ENCODE measurements at regions not wholly inside any gene's neighbourhood (a gene's known extent, or its start where the extent isn't known, plus 50 kb on each side); places are given as distances from the start of the nearest gene placed in this dataset.

GRCh38 chr19:29016926-29017760, 195.8 kb downstream of the UQCRFS1 start:
- DNase-seq = no peak
- ATAC-seq = no peak
- intact Hi-C loops (cut with DNase I; ENCODE audit: low total_unique reads) (no loop called here), in situ Hi-C loops (cut with MboI; ENCODE audit: low sequenced_read_pairs in 4 of 4) (no loop called here)
- Histone ChIP-seq H3K4me1 (no peaks in the 10 kb centered on the region), H3K36me3 (no peaks in the 10 kb centered on the region), H3K27ac (no peak overlapping the region), H3K9me3 (no peaks in the 10 kb centered on the region), H3K27me3 (peaks cover 0 to 8% (median 0%) of the 10 kb centered on the region in 3 donors), H3K4me3 (no peak overlapping the region)
- TF ChIP-seq POLR2A (IDR thresholded peaks at IDR 0.05) (no peak), CTCF (IDR thresholded peaks at IDR 0.05 in 4 of 5, conservative IDR thresholded peaks at IDR 0.05 in 1 of 5) (no peak)

- DNase-seq (no peak), ATAC-seq (no peak)
- Histone ChIP-seq H3K27me3 (peaks cover 0 to 8% (median 0%) of the 10 kb centered on the region in 3 donors), H3K4me1 (no peaks in the 10 kb centered on the region), H3K9me3 (no peaks in the 10 kb centered on the region), H3K4me3 (no peak overlapping the region), H3K36me3 (no peaks in the 10 kb centered on the region), H3K27ac (no peak overlapping the region)
- in situ Hi-C loops (cut with MboI; ENCODE audit: low sequenced_read_pairs in 4 of 4) (no loop called here), intact Hi-C loops (cut with DNase I; ENCODE audit: low total_unique reads) (no loop called here)
- TF ChIP-seq POLR2A (IDR thresholded peaks at IDR 0.05) = no peak
- no peak for TF ChIP-seq CTCF (IDR thresholded peaks at IDR 0.05 in 4 of 5, conservative IDR thresholded peaks at IDR 0.05 in 1 of 5)
Measured at GRCh38 chr19:29016353-29016752, 196.6 kb downstream of the UQCRFS1 start.

- H3K4me3 ChIP-seq = no peak overlapping the region
- ATAC-seq (no peak), DNase-seq (no peak)
- no peaks in the 10 kb centered on the region for H3K4me1 ChIP-seq
- TF ChIP-seq POLR2A (IDR thresholded peaks at IDR 0.05) (no peak), CTCF (IDR thresholded peaks at IDR 0.05 in 4 of 5, conservative IDR thresholded peaks at IDR 0.05 in 1 of 5) (no peak)
- no peaks in the 10 kb centered on the region for H3K9me3 ChIP-seq
- H3K27ac ChIP-seq = no peak overlapping the region
- H3K27me3 ChIP-seq = peaks cover 0 to 8% (median 0%) of the 10 kb centered on the region in 3 donors
- intact Hi-C loops (cut with DNase I; ENCODE audit: low total_unique reads) = no loop called here
- H3K36me3 ChIP-seq = no peaks in the 10 kb centered on the region
- in situ Hi-C loops (cut with MboI; ENCODE audit: low sequenced_read_pairs in 4 of 4) = no loop called here
Measured at GRCh38 chr19:29015569-29015968, 197.4 kb downstream of the UQCRFS1 start.

- H3K4me3 ChIP-seq = no peak overlapping the region
- in situ Hi-C loops (cut with MboI; ENCODE audit: low sequenced_read_pairs in 4 of 4) (no loop called here), intact Hi-C loops (cut with DNase I; ENCODE audit: low total_unique reads) (no loop called here)
- no peaks in the 10 kb centered on the region for H3K9me3 ChIP-seq
- no peak overlapping the region for H3K27ac ChIP-seq
- TF ChIP-seq POLR2A (IDR thresholded peaks at IDR 0.05) (no peak), CTCF (IDR thresholded peaks at IDR 0.05 in 4 of 5, conservative IDR thresholded peaks at IDR 0.05 in 1 of 5) (no peak)
- DNase-seq (no peak), ATAC-seq (no peak)
- H3K27me3 ChIP-seq = peaks cover 0 to 8% (median 0%) of the 10 kb centered on the region in 3 donors
- H3K36me3 ChIP-seq = no peaks in the 10 kb centered on the region
- no peaks in the 10 kb centered on the region for H3K4me1 ChIP-seq
Measured at GRCh38 chr19:29014857-29015436, 198.0 kb downstream of the UQCRFS1 start.

Measured in gastrocnemius medialis (tissue), 4 donors.